GM21526 (cell line): ENCODE measurements at regions not wholly inside any gene's neighbourhood (a gene's known extent, or its start where the extent isn't known, plus 50 kb on each side); places are given as distances from the start of the nearest gene placed in this dataset.

Experiments used
- ATAC-seq: cut with Tn5 transposase; IDR thresholded peaks from one replicate; pipeline ENCODE4 v1.9.1; 2021; ENCODE audit warnings: moderate library complexity; ENCODE audit not compliant: unreplicated experiment, low FRiP score

DNA sequence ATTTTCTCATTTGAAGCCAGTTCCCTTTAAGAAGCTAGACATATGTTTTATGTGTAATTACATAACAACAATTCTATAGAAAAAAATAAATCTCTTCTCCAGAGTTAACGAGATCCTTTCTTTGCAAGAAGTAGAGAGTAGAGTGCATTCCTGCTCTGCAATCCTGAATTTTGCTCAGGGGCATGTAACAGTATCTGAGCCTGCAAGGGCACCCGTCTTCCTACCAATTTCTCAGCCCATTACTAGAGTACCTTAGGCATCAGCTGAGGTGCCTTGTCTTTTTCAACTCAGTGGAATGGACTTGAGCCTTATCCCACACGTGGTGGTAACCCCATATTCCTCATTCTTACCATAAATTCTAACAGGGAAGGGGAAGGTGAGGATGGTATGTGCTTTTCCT lies 205.9 kb downstream of the IKZF2 start:
- ATAC-seq: no peak

DNA sequence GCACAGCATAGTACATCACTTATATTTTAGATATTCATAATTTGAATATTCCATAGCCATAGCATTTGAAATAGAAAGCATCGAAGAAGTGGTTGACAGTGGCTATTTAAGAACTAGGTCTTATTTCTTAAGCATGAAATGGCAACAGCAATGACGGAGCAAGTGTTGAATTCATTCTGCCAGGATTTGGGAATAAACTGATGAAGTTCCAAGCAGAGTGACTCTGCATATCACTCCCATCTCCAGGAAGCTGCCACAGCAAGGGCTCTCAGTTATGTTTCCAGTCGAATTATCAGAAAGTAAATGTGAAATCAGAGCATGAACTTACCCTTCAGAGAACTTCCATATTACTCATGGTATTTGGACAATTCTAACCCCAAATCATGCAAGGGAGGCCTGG lies 208.1 kb downstream of the IKZF2 start:
- ATAC-seq: no peak

DNA sequence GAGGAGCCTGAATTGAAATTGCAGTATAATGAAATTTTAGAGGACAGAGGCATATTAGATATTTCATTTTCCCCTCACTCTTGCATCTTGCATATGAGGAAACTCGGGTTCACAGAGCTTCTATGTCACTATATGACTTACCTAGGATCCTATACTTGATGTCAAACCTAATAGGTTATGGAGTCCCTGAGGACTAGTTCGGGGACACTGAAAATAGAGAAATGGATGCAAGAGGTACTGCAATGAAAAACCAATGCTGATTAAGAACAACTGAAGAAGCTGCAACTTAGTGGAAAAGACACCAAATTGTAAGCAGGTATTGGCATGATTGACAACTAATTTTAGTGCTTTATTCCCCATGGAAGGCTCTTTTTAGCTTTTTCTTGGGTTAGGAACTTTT lies 210.1 kb downstream of the IKZF2 start:
- no peak for ATAC-seq

DNA sequence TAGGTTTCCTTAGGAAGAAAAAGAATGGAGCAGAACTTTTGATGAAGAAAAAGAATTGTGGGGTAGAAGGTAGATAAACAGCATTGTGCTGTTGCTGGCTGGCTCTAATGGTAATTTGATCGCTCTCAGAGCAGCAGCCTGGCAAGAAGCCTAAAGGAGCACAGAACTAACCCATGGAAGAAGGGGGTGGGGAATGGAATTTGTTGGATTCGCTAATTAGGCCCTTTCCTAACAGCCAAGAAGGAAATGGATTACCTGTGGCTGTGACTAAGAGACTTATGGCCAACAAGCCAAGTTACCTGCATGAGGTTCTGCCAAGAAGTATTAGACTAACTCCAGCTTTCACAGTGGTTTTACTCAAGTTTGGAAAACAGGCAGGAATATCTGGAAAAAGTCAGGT lies 210.6 kb downstream of the IKZF2 start:
- no peak for ATAC-seq

DNA sequence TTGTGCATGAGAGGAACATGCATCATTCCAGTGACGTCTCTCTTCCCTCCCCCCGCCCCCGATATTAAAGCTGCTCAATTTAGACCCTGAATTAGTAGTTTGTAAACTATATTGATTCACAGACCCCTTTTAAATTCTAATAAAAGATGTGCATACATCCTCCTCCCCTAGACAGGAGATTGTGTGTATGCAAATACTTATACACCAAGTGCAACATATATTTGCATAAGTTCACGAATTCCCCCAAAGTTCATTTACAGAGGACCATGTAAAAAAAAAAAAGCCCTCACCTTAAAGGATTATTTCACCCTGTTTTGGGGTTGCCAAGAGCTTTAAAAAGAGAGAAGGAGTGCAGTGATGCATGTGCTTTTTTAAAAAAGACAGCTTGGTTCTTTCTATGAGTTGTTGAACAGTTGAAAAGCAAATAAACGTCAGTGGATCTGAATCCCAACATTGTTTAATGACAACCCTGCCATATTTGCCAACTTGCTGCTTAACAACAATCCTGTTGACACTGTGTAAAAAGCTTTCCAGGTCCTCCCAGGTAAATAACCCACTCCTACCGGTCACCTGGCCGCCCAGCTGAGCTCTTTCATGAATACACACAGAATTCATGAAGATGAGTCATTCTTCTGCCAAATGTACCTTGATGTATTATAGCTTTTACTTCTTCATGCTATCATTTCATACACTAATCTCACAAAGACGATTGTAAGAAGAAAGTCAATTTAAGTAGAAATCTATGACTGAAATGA lies 211.5 kb downstream of the IKZF2 start:
- no peak for ATAC-seq

DNA sequence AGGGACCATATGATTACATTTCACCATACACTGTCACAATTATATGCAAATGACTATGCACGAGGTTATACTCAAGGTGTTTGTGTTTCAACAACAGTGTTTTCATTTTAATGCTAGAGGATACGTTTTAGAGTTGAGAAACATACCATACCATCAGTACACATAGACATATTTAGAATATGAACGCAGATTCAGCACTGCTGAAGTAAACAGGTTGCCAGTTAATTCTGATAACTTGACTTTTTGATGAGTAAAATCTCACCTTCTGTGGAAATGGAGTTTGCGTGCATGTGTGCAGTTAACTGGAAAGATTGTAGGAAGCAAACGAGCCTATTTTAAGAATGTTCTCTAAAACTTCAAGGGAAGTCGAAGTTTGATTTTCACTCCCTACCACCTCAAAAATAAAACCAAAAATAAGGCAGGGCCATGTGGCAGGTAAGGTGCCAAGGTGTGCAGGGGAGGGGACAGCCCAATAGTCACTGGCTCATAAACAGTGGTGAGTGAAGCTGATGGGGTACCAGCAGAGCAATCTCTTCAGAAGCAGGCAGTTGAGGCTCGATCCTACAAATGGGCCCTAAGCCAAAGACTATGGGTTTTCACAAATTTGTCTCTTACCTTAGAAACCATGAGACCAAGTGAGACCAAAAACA lies 213.1 kb downstream of the IKZF2 start:
- ATAC-seq: no peak

DNA sequence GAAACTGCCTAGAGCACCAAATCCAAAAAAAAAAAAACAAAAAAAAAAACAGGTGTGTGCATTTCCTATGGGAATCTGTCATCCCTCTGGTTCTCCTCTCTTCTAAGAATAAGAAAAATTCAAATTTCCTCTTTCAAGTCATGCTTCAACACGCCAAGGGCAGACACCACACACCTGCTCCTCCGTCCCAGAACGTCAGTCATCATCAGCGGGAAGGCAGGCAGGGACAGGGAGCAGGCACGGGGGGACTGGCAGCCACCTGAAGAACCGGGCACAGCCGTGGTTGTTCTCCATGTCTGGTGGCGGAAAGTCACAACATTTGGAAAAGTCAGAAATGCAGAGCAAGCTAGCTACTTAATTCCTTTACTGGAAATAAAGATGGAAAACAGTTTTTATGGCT lies 214.8 kb downstream of the IKZF2 start:
- no peak for ATAC-seq

DNA sequence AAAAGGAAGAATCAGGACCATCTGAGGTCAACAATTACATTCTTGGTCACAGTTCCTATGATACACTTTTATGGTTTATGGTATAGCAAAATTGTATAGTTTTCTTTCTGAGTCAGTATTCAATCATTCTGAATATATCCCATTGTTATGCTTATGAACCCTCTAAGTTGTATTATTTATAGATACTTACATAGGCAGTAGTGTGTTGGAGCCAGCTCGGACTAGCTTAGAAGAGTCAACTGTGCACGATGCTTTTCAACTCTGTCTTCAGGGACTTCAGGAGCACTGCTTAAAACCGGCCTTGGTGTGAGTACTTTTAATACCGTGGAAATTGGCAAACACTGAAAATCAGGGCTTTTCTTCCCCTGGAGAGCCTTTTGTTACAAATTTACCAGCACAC lies 215.7 kb downstream of the IKZF2 start:
- ATAC-seq: no peak

DNA sequence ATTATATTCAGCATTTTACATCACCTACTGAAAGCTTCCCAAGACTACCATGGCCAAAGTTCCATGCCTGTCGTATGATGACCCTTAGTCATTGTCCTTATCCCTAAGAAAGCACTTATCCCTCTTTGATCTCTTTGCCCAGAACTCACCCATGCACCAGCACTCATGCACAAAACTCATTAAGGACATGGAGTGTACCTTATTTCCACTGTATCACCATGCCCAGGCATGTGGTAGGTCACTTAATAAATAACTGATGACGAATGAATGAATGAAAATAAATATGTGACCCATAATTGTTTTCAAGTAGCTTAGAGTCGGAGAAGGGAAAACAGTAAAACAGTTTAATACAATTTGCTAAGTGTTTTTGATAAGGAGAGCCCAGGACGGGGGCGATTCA lies 220.1 kb downstream of the IKZF2 start:
- ATAC-seq: no peak

DNA sequence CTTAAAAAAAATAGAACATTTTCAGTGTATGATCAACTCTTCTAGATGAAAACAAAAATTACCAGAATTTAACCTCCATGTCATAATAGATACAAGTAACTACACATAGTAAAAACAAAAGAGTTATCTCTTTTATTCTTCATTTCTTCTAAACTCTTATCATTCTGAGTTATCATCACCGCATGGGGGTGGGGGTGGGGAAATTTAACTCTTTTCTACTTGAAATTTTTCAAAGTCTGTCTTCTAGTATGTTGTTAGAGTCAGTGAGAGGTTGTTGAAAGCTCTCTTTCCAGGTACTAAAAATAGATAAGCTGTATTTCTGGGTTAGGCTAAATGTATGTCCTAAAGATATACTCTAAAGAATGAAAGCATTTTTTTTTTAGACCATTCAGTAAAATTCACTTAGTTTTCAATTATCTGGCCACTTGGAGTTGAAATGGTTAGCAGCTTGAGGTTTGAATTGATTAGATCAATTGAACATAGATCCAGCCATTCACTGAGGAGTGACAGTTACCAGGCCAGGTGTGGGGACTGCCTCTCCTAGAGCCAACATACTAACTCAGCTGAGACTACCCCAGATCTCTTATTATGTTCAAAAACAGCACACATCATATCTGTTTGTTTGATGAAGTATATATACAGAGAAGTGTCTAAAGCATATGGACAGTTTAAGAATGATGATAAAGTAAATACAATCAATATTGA lies 220.7 kb downstream of the IKZF2 start:
- no peak for ATAC-seq

DNA sequence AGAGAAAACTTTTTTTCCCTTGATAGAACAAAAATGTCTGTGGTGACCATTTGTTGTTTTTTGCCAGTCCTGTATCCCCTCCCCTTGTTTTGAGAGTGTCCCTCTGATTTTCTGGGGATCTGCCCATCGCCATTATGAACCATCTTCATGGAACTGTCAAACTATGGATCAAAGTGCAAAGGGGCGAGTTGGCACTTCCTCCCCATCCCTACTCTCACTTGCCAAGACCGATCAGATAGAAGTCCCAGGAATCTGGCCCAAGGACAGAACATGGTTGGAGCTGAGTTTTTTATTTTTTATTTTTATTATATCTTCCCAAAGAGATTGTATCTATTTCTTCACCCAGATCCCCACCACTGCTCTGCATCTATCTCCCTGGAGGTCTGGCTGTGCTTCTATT lies 221.4 kb downstream of the IKZF2 start:
- ATAC-seq: no peak

DNA sequence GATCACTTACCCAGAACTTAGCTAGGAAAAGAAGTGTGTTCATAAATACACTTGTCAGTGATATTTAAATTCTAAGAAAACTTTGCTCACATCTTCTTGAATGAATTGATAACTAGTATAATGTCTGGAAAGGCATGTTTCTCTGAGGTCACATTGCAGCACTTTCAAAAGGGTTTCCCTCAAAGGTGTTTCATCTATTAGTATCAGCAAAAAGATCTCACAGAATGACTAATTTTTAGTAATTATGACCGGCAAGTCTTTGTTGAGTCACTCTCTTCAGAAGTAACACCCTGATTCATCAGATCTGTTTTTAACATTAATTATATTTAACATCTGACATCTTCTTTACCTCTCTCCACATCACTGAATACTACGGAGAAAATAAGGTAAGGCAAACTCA lies 222.3 kb downstream of the IKZF2 start:
- no peak for ATAC-seq

DNA sequence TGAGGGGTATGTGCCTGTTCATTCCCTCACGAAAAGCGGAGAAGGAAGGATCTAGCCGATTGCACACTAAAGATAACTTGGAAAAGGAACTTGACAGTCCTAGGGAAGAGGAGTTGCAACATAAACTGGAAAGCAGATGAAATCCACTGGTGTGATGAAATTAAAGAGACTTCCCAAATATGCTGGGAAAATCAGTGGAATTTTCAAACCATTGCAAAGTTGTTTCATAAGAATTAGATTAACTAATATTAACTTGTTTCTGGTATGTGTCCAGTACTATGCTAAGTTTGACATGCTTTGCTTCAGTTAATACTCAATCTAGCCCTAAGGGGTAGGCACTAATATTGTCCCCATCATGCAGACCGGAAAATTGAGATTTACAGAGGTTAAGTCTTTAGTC lies 222.7 kb downstream of the IKZF2 start:
- ATAC-seq: no peak

DNA sequence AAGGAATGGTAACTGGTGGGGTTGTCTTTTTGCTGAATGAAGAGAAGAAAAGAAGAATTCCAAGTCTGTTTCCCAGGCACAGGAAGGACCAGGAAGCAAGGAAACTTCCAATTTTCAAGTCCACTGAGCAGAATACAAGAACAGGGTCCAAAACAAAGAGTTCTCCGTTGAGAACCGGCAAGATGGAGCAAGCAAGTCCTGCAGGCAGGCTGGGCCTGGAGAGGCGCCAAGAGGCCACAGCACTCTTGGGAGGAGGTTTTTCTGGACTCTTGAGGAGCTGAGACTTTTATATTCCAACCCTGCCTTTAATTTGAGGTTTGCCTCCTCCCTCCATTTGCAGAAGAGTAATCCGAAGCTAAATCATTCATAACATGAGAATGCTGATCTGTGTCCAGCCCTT lies 224.5 kb downstream of the IKZF2 start:
- no peak for ATAC-seq

DNA sequence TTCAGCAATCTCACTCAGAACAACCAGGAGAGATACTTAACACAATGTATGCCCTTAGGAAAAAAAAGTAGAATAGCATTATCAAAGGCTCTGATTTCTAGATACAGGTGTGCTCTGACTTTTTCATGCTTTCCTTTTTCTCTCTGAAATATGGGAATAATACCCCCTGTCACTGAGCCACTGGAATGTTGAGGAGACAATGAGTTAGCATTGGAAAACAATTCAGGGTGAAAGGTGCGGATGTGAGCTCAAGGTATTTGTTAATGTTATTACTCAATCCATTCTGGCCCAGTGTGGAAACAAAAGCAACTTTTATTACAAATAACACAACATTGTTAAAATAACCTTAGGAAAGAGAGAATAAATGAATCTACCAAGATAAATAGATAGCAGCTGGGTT lies 228.0 kb downstream of the IKZF2 start:
- no peak for ATAC-seq

DNA sequence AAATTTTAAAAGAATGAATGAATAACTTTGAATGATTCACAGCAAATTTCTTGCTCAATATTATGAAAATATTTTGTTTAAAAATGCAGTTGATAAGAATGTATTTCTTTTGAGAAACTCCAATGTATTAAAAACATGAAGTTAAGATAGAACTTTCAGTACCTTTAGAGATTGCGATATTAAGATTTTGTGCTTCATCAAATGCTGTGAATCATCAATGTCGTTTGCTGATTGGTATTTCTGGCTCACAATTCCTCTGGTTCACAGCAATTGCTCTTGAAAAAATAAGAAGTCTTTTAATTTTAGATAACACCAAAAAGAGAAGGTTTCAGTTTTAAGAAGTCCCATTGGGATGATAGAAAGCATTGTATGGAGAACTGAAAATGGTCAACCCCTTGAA lies 228.7 kb downstream of the IKZF2 start:
- ATAC-seq: no peak

DNA sequence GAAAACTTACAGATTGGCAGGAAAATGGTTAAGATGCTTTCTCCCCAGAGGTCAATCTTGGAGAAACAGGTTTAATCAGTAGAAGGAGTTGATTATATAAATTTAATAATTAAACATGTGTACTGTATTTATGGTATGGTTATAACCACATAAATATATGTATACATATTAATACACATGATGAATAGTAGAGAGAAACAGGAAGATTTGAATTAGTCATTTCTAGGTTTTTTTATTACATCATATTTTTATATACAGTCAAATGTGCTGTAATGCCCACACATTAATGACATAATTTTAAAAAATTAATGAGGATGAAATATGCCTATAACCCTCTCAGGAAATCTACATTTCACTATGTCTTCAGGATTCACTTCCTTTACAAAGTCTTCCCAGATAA lies 229.7 kb downstream of the IKZF2 start:
- ATAC-seq: no peak

DNA sequence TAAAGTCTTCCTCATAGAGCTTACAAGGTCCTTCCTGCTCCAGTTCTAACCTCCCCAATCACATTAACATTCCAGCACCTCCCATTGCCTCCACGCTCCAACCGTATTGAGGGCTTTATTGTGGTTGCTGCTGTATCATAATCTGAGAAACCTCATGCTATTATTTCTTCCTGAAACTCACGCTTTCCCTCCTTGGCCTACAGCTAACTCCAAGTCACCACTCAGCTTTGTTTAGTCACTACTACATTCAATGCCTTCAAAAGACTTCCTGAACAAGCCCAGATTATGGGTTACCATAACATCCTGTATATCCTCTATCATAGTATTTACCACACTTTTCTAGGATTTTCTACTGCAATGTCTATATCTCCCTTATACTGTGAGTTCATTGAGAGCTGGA lies 230.4 kb downstream of the IKZF2 start:
- ATAC-seq: no peak

DNA sequence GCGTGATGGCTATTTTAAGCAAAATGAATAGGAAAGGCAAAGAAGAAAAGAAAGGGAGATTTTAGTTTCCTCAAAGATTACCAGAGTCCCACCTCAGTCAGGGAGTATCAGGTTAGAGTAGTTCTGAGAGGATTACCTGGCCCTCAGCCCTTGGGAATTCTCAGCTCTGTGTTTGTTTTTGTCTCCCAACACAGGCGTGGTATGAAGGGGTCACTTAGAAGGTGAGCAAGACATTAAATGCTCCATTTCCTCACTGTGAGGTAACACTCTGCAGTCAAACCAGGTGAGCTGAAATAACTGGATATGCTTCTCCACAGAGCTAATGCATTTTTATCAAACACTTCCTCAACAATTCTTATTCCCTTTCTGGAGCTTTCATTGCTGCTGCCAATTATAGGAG lies 232.2 kb downstream of the IKZF2 start:
- no peak for ATAC-seq

DNA sequence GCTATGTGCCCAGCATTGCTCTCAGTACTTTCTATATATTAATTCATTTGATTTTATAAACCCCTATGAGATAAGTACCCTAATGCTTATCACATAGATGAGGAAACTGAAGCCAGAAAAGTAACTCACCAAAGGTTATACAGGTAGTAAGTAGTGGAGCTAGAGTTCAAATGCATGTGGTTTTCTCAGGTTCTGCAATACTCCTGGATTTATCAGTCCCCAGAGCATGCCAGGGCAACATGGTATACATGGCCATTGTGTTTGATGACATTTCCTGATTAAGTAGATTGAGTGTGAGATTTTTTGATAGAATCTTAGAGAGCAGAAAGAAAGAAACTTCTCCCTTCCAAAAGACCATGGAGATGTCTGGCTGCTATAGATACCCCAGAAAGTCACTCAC lies 233.1 kb downstream of the IKZF2 start:
- ATAC-seq: no peak

DNA sequence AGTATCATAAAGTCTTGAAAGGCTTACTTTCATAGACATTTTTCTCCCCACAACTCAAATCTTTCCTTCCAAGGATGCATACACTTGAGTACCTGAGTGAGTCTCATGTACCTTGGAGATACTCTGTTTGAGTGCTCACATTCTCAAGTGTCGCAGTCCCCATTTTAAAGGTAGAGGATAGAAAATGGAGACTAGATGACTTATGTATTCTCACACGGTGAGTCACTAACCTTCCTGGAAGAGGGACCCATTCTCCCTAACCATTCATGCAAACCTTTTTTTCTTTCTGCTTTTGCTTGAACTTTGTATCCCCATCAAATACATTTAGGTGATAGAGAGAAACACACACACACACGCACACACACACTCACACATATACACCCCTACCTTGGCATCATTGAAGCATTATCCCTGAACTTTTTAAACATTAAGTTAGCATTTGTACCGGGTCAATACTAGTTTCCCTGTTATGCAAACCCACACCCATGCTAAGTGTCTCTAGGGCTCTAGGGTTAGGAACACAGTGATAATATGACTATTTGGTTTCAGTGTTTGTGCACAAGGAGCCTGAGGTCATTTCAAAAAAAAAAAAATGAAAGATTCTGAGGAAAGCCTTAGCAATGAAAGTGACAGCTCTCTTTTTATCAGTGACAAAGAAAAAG lies 236.2 kb downstream of the IKZF2 start:
- ATAC-seq: peak; percentile 58
